C1 segment of cervical spinal cord (tissue), 14 donors: ENCODE measurements at regions not wholly inside any gene's neighbourhood (a gene's known extent, or its start where the extent isn't known, plus 50 kb on each side); places are given as distances from the start of the nearest gene placed in this dataset.
"Not testable (repeated sequence)": the region's sequence is repeated elsewhere in the genome, so short reads cannot be mapped to it uniquely, and the experiment has no call there.

ENCODE experiments used
- DNase-seq, 14 donors: peaks; one replicate each; lab custom pipeline; 2025; lab: John Stamatoyannopoulos, UW

GRCh38 chr17:53635444-53635843, 187.3 kb upstream of the KIF2B start:
- DNase-seq: no peak

DNA sequence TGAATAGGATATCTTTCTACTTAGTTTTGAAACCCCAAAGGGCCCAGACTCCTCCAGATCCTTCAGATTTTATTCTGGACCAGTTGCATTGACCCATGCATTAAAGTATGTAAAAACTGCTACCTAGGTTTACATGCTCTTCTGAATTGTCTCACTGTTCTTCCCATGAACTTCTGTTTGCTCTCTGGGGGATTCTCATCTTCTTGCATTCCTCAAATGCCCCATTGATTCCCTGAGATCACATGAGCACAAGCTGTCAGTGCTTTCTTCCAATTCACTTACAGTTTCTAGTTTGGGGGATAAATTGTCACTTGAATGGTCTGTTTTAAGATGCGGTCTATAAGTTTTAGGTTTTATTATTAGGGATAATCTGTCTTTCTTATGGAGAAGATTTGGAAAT, 188.9 kb upstream of the KIF2B start:
- no peak for DNase-seq

DNA sequence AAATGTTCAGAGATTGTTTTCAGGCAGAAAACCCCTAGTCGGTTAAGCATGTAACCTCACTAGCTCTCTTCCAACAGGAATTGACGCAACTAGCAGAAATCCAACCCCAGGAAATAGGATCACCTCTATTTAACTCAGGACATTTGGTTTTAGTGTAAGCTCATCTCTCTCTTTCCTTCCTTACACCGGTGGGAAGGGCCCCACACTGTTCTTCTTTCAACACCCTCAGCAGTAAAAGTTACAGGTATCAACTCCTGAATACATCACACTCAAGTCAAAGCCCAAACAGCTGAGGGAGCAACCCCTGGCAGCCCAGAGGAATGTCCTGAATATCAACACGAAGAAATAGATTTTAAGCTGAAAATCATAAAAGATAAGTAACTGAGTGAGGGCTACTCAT, 191.2 kb upstream of the KIF2B start:
- no peak for DNase-seq

DNA sequence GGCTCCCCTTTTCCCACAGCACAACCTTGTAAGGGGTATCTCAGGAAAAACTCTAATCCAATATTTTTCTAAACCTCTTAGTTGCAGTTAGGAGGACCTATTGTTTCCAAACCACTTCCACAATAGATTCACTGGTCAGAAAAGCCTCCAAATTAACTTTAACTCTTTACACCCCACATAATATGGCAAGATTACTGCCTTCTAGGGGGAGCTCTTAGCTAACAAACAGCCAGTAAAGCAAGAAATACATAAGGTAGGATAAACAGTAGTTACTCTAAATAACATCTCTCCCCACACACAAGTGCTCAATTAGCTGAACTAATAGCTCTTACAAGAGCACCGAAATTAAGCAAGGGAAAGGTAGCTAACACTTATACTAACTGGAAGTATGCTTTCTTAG, 192.1 kb upstream of the KIF2B start:
- DNase-seq: no peak

DNA sequence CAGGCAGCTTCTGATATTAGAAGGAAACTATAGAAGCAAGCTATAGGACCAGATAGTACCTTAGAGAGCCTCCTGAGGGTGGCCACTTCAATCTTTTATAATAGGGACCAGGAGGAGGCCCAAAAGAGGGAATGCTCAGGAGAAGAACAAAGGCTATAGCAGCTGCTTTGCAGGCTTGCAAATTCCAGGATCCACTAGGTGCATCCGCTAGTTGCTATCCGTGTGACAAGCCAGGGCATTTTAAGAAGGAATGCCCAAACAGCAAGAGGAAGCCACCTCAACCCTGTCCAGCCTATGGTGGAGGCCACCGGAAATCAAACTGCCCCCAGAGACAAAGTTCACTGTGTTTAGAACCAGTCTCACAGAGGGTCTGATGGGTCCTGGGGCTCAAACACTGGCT, 192.6 kb upstream of the KIF2B start:
- no peak for DNase-seq

DNA sequence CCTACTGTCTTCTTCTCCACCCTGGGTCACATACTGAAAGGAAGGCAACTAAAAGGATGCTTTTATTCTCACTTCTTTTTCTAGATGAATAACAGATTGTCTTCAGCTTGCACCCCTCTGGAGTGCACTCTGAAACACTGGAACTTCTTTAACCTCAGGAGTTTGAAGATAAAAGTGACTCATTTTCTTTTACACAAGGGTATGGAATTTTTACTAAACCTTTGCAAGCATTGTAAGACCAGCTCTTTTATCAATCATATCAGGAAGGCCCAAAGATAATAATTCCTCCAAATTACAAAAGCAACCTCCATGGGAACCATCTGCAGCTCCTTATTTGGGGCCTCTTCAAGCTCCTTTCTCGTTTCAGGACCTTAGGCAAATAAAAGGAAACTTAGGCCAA, 193.5 kb upstream of the KIF2B start:
- no peak for DNase-seq

DNA sequence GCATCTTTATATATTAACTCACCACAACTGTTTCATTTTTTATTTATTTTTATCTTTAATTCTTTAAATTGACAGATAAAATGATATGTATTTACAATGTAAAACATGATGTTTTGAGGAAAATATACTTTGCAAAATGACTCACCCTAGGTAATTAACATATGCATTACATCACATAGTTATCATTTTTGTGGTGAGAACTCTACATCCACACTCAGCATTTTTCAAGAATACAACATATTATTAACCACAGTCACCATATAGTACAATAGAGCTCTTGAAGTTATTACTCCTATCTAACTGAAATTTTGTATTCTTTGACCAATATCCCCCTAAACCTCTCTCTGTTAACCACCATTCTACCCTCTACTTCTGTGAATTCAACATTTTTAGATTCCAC, 194.7 kb upstream of the KIF2B start:
- no peak for DNase-seq

DNA sequence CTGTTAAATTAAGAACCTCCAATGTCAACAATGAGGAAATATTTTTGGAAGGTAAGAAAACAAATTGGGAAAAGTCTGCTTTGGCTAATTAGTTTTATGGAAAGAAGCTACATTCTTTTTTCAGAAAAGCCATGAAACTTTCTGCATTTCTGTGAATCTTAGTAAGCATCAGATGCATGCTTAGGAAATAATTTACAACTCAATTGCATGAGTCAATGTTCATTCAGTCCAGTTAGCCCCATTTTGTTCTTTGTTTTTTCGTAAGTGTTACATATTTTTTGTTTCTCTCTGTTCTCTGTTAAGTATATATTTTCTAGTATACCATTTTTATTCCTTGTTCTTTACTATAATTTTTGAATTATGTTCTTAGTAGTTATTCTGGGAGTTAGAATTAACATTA, 195.2 kb upstream of the KIF2B start:
- DNase-seq: no peak

- DNase-seq: no peak
Observed at GRCh38 chr17:53626286-53626685, 196.4 kb upstream of the KIF2B start.

- DNase-seq: no peak
Observed at GRCh38 chr17:53619025-53619424, 203.7 kb upstream of the KIF2B start.

- not testable (repeated sequence) for DNase-seq
Observed at GRCh38 chr17:53608208-53608607, 214.5 kb upstream of the KIF2B start.

DNA sequence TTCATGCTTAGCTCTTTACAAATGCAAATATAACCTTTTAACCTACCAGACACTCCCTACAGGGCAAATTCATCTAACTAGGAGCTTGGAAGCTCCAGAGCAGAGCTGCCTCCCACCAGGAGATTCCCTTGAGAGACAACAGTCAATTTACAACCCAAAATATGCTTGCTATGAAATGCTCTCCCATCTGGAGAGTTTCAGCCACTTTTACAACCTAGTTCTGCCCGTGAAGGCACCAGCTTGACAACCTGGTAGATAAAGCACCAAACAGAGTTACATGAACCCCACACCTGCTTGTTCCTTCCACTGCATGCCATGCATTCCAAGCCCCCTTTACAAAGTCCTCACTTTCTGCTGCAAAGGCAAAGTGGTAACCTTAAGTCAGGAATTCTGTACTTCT, 215.3 kb upstream of the KIF2B start:
- DNase-seq: no peak

- no peak for DNase-seq
Observed at GRCh38 chr17:53588317-53588716, 234.4 kb upstream of the KIF2B start.

- DNase-seq: no peak
Observed at GRCh38 chr17:53574038-53574437, 248.7 kb upstream of the KIF2B start.

- DNase-seq: no peak
Observed at GRCh38 chr17:53571342-53571741, 251.4 kb upstream of the KIF2B start.

DNA sequence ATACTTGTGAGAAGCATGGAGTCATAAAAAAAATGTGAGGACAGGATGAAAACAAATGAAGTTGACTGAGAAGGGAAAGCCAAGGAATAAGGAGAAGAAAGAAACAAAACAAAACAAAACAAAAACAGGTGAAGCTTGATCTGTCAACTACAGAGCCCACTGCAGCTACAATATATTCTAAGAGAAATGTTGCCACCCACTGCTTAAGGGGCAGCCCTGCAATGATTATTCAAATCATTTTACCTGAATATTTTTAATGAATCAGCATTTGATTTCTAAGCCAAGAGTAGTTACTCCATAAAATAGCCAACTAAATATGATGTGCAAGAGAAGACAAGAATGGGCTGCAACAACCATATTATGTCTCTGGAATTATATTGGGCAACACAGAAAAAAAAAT, 252.0 kb upstream of the KIF2B start:
- DNase-seq: no peak

GRCh38 chr17:53560953-53561352, 261.8 kb upstream of the KIF2B start:
- DNase-seq: no peak

DNA sequence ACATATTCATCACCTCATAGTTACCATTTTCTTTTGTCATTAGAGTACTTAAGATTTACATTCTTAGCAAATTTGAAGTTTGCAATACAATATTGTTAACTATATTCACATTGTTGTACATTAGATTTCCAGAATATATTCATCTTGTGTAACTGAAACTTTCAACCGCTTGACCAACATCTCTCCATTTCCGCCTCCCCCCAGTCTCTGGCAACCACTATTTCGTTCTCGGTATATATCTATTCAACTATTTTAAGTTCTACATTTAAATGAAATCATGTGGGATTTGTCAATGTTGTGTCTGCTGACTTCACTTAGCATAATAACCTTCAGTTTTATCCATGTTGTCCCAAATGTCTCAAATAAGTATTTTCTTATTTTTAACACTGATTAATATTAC, 274.5 kb upstream of the KIF2B start:
- no peak for DNase-seq

- no peak for DNase-seq
Observed at GRCh38 chr17:53543472-53543871, 279.3 kb upstream of the KIF2B start.

GRCh38 chr17:53538129-53538617, 284.6 kb upstream of the KIF2B start:
- no peak for DNase-seq

DNA sequence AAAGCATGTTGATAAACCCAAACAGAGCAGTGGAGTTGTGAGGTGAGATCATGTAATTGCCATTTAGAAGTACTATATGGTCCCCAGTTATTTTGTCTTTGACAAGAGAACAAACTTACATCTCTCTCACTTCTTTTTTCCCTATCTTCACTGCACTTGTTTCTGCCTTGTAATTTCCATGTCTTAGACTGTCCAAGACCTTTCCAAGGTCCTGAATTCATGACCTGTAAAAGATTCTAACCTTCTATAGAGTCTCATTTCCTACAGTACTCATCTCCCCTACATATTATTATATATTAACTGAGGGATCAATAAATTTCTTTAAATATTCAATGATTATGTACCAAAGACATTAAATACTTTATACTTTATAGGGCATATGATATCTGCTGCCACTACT, 295.3 kb upstream of the KIF2B start:
- no peak for DNase-seq

DNA sequence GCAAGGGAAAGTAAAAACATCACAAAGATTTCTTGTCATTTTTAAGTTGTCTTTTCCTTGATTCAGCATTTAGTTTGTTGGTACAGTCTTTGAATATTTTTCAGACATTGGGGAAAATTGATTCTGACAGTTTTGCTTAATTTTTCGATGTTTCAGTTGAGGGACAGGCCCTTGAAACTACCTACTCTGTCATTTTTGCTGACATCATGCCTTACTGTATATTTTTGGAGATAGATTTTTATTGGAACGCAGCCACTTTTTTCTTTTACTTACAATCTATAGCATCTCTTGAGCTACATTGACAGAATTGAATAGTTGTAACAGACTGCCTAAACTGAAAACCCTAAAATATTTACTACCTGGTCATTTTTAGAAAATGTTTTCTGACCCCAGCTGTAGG, 297.1 kb upstream of the KIF2B start:
- no peak for DNase-seq

DNA sequence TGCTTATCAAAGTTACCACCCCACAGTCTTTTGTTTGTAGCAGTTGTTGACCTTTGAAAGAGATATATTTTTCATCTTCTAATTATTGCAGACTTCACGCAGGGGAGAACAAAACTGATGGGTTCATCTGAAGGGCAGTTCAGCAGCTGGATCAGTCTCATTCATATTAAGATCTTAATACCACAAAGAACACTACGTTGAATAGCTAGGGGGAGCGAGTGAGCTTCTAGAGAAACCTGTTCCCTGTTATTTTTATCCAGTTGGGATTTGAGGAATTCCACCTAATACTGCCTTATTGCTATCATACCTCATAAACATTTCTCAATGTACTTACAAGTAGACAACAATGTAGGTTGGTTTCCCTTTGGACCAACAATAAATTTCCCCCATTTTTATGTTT, 306.1 kb upstream of the KIF2B start:
- no peak for DNase-seq

DNA sequence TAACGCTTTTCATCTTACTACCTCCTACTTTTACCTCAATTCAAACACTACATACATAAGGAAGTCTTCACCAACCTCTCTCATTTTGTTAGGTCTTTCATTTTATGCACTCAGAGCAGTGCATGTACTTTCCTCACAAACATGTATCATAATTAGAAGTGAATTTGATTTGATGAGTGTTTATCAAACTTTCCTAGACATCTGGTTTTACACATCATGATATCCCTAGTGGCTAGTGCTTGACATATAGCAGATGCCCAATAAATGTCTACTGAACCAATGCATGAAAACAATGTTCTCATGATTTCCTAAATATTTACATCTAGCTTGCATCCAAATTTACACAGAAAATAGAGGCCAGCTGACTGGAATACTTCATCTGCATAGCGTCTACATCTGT, 323.4 kb upstream of the KIF2B start:
- DNase-seq: no peak

DNA sequence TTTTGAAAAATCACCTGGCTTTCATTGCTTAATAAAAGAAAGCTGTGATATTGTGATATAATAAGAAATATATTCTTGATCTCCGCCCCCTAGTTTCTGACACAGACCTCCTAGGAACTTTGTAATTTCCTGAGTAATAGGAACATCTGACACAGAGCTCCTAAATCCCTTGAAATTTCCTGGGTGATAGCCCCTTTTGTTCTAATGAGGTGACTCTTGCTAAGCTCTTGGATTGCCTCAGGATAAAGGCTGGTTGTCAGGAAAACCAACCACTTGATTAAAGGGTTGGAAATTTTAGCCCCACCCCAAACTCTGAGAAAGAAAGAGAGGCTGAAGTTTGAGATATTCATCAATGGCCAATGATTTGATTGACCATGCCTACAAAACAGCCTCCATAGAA, 326.4 kb upstream of the KIF2B start:
- DNase-seq: no peak
